ENCODE measurements at regions not wholly inside any gene's neighbourhood (a gene's known extent, or its start where the extent isn't known, plus 50 kb on each side); places are given as distances from the start of the nearest gene placed in this dataset.

GRCh38 chr13:90884066-90884465 lies 463.4 kb upstream of the MIR17HG start:
- in situ Hi-C loops (cut with MboI; ENCODE audit: low sequenced_read_pairs), result no loop called here

More at GRCh38 chr13:90884066-90884465, 463.4 kb upstream of the MIR17HG start:
- intact Hi-C loops (cut with micrococcal nuclease) (no loop called here), dilution Hi-C loops (cut with HindIII; ENCODE audit: low sequenced_read_pairs, unreplicated experiment) (no loop called here)
- no peak overlapping the region for H3K18ac ChIP-seq (ENCODE audit: low read depth, low read length)
- H3K27me3 ChIP-seq (ENCODE audit: control insufficient read depth, insufficient read depth, low read length), result no peaks in the 10 kb centered on the region
- no peak overlapping the region for H2BK15ac ChIP-seq (ENCODE audit: low read depth, low read length)
- H3K14ac ChIP-seq (replicated peaks; ENCODE audit: low read depth, low read length), result no peak overlapping the region
- WGBS, 2 experiments (ENCODE audit: extremely low coverage in 2 of 2, insufficient read length in 1 of 2), result 53% methylated on average over 2 of the region's 5 CpGs; no CpG with 5 or more reads in 1 of the 2 experiments
- H3K4me3 ChIP-seq (ENCODE audit: insufficient read depth, low read depth, low read length), result no peak overlapping the region
- no peak overlapping the region for H4K91ac ChIP-seq (ENCODE audit: insufficient read depth, low read depth, low read length)
- no peak overlapping the region for H3K23ac ChIP-seq (ENCODE audit: low read depth, low read length)
- ChIA-PET CTCF (no interaction called here), POLR2A (ENCODE audit: unreplicated experiment) (no interaction called here)
- BruUV-seq (replicated peaks), result no TSS peak
- H3K36me3 ChIP-seq (ENCODE audit: control insufficient read depth, insufficient read depth, low read length), result no peaks in the 10 kb centered on the region
- H2BK20ac ChIP-seq (ENCODE audit: low read depth, low read length), result no peak overlapping the region
- no peaks in the 10 kb centered on the region for H3K79me1 ChIP-seq (ENCODE audit: low read depth in 1 of 2, low read length in 2 of 2)
- H2BK120ac ChIP-seq (ENCODE audit: low read depth, low read length), result no peak overlapping the region
- no peak overlapping the region for H4K8ac ChIP-seq (ENCODE audit: low read depth in 2 of 2, low read length in 2 of 2)
- no peak overlapping the region for H3K56ac ChIP-seq (ENCODE audit: extremely low read depth, insufficient read depth, low read length)
- no peak overlapping the region for H3K4me2 ChIP-seq (ENCODE audit: low read depth, low read length)
- no peak overlapping the region for H2AFZ ChIP-seq (replicated peaks; ENCODE audit: low read length, poor library complexity)
- DNase-seq (no peak), ATAC-seq (ENCODE audit: low read depth) (no peak)
- H3K27ac ChIP-seq (ENCODE audit: insufficient read depth, low read length), result no peak overlapping the region
- H3K4me1 ChIP-seq (ENCODE audit: control insufficient read depth, insufficient read depth, low read length), result no peaks in the 10 kb centered on the region
- H3K9ac ChIP-seq (ENCODE audit: low read depth, low read length), result no peak overlapping the region
- H2AK5ac ChIP-seq (ENCODE audit: low read depth, low read length), result no peak overlapping the region
- TF ChIP-seq ELK1 (IDR thresholded peaks at IDR 0.05; ENCODE audit: borderline replicate concordance, low read depth, low read length), result no peak
- no peak for TF ChIP-seq MAFK (IDR thresholded peaks at IDR 0.05; ENCODE audit: low read depth, low read length)
- no peak for TF ChIP-seq SMC3 (IDR thresholded peaks at IDR 0.05; ENCODE audit: low read depth, low read length)
- TF ChIP-seq CHD1 (IDR thresholded peaks at IDR 0.05; ENCODE audit: low read depth, low read length), result no peak
- no peak for TF ChIP-seq POLR2A (IDR thresholded peaks at IDR 0.05; ENCODE audit: low read depth, low read length)
- TF ChIP-seq NFE2L2 (IDR thresholded peaks at IDR 0.05; ENCODE audit: low read depth, low read length), result no peak
- TF ChIP-seq, protein P1, sequence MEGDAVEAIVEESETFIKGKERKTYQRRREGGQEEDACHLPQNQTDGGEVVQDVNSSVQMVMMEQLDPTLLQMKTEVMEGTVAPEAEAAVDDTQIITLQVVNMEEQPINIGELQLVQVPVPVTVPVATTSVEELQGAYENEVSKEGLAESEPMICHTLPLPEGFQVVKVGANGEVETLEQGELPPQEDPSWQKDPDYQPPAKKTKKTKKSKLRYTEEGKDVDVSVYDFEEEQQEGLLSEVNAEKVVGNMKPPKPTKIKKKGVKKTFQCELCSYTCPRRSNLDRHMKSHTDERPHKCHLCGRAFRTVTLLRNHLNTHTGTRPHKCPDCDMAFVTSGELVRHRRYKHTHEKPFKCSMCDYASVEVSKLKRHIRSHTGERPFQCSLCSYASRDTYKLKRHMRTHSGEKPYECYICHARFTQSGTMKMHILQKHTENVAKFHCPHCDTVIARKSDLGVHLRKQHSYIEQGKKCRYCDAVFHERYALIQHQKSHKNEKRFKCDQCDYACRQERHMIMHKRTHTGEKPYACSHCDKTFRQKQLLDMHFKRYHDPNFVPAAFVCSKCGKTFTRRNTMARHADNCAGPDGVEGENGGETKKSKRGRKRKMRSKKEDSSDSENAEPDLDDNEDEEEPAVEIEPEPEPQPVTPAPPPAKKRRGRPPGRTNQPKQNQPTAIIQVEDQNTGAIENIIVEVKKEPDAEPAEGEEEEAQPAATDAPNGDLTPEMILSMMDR (conservative IDR thresholded peaks at IDR 0.05; ENCODE audit: low read depth, low read length), result no peak
- no peak for TF ChIP-seq MXI1 (IDR thresholded peaks at IDR 0.05; ENCODE audit: borderline replicate concordance, low read depth, low read length)
- no peak for TF ChIP-seq CEBPB (IDR thresholded peaks at IDR 0.05; ENCODE audit: low read depth, low read length)
- TF ChIP-seq MAZ (IDR thresholded peaks at IDR 0.05; ENCODE audit: borderline replicate concordance, low read depth, low read length), result no peak
- no peak for TF ChIP-seq BHLHE40 (IDR thresholded peaks at IDR 0.05; ENCODE audit: low read depth, low read length)
- no peak for TF ChIP-seq FOS (IDR thresholded peaks at IDR 0.05; ENCODE audit: low read depth, low read length)
- no peak for TF ChIP-seq RCOR1 (IDR thresholded peaks at IDR 0.05; ENCODE audit: insufficient replicate concordance, low read length)
- TF ChIP-seq RAD21 (IDR thresholded peaks at IDR 0.05; ENCODE audit: low read length), result no peak
- TF ChIP-seq RFX5 (IDR thresholded peaks at IDR 0.05; ENCODE audit: low read depth, low read length), result no peak
- TF ChIP-seq USF2 (IDR thresholded peaks at IDR 0.05; ENCODE audit: low read depth, low read length), result no peak
- H4K20me1 ChIP-seq (ENCODE audit: insufficient read depth, low read length), result no peaks in the 10 kb centered on the region
- H2AK9ac ChIP-seq (replicated peaks; ENCODE audit: low read depth, low read length, poor library complexity), result no peak overlapping the region
- H2BK5ac ChIP-seq (ENCODE audit: low read depth, low read length, poor library complexity, severe bottlenecking), result no peak overlapping the region
- H3K4ac ChIP-seq (ENCODE audit: low read depth, low read length), result no peak overlapping the region
- no peak overlapping the region for H4K5ac ChIP-seq (ENCODE audit: low read depth, low read length)
- H3K9me3 ChIP-seq (ENCODE audit: control insufficient read depth, insufficient read depth, low read length), result no peaks in the 10 kb centered on the region
- H3K9me1 ChIP-seq (ENCODE audit: insufficient read depth, low read length), result no peaks in the 10 kb centered on the region

Data from IMR-90 (cell line).